Endodermal cell (in vitro differentiated cells): ENCODE measurements at regions not wholly inside any gene's neighbourhood (a gene's known extent, or its start where the extent isn't known, plus 50 kb on each side); places are given as distances from the start of the nearest gene placed in this dataset.

ENCODE experiments used
- DNase-seq: peaks from one replicate; pipeline ENCODE4 v3.0.0-alpha.2; 2017
- H3K27ac ChIP-seq: 2 replicates; pipeline ENCODE4 v1.5.1; 2013; ENCODE audit warnings: mild to moderate bottlenecking, low read depth, low read length, moderate library complexity
- H3K27me3 ChIP-seq: 2 replicates; pipeline ENCODE4 v1.6.1; 2013; ENCODE audit warnings: mild to moderate bottlenecking, low read length, moderate library complexity; ENCODE audit not compliant: insufficient read depth, control insufficient read depth, poor library complexity, severe bottlenecking
- H3K36me3 ChIP-seq: 2 replicates; pipeline ENCODE4 v1.7.0; 2013; ENCODE audit warnings: mild to moderate bottlenecking, low read length, moderate library complexity; ENCODE audit not compliant: control insufficient read depth, insufficient read depth
- H3K4me1 ChIP-seq: one replicate; pipeline ENCODE4 v1.7.0; 2013; ENCODE audit warnings: low read length; ENCODE audit not compliant: control insufficient read depth, insufficient read depth
- H3K4me3 ChIP-seq: 2 replicates; pipeline ENCODE4 v1.5.1; 2013; ENCODE audit warnings: mild to moderate bottlenecking, low read length, moderate library complexity
- H3K9ac ChIP-seq: 2 replicates; pipeline ENCODE4 v1.6.1; 2013; ENCODE audit warnings: mild to moderate bottlenecking, low read length, moderate library complexity; ENCODE audit not compliant: poor library complexity, severe bottlenecking; ENCODE audit errors: extremely low read depth
- H3K9me3 ChIP-seq: 2 replicates; pipeline ENCODE4 v1.6.1; 2013; ENCODE audit warnings: mild to moderate bottlenecking, low read length, moderate library complexity; ENCODE audit not compliant: control insufficient read depth
- H3K27ac Mint-ChIP-seq: 2 replicates; pipeline ENCODE4 v1.8.0; 2020; ENCODE audit warnings: mixed read lengths
- H3K27me3 Mint-ChIP-seq: 2 replicates; pipeline ENCODE4 v1.8.0; 2021; ENCODE audit warnings: mild to moderate bottlenecking, mixed read lengths; ENCODE audit not compliant: insufficient read depth
- H3K36me3 Mint-ChIP-seq: 2 replicates; pipeline ENCODE4 v1.8.0; 2020; ENCODE audit warnings: low read depth, mixed read lengths
- H3K4me1 Mint-ChIP-seq: 2 replicates; pipeline ENCODE4 v1.8.0; 2020; ENCODE audit warnings: mixed read lengths
- H3K4me3 Mint-ChIP-seq: 2 replicates; pipeline ENCODE4 v1.8.0; 2020; ENCODE audit warnings: mild to moderate bottlenecking, moderate library complexity, mixed read lengths
- H3K9me3 Mint-ChIP-seq: 2 replicates; pipeline ENCODE4 v1.8.0; 2020; ENCODE audit warnings: mild to moderate bottlenecking, mixed read lengths
- WGBS, 2 experiments: methylation state at CpG; one replicate each; pipeline versions ENCODE4 v1.1.5 to v1.1.7; 2013; ENCODE audit warnings: missing lambda C conversion rate in 2 of 2, mixed read lengths in 1 of 2; ENCODE audit not compliant: insufficient coverage in 1 of 2, insufficient read length in 1 of 2; 5-methylcytosine and 5-hydroxymethylcytosine counted together
- TF ChIP-seq, protein P1 (sequence below): fragments of 200-600 bp; sonication (generic); conservative IDR thresholded peaks from 2 replicates; pipeline ENCODE4 v1.5.0; 2021; ENCODE audit warnings: antibody characterized with exemption, mild to moderate bottlenecking

- Histone ChIP-seq H3K27ac (no peak overlapping the region), H3K36me3 (no peaks in the 10 kb centered on the region), H3K27me3 (no peaks in the 10 kb centered on the region), H3K9me3 (no peaks in the 10 kb centered on the region), H3K4me3 (no peak overlapping the region), H3K4me1 (no peaks in the 10 kb centered on the region), H3K9ac (no peak overlapping the region)
- TF ChIP-seq, protein P1, sequence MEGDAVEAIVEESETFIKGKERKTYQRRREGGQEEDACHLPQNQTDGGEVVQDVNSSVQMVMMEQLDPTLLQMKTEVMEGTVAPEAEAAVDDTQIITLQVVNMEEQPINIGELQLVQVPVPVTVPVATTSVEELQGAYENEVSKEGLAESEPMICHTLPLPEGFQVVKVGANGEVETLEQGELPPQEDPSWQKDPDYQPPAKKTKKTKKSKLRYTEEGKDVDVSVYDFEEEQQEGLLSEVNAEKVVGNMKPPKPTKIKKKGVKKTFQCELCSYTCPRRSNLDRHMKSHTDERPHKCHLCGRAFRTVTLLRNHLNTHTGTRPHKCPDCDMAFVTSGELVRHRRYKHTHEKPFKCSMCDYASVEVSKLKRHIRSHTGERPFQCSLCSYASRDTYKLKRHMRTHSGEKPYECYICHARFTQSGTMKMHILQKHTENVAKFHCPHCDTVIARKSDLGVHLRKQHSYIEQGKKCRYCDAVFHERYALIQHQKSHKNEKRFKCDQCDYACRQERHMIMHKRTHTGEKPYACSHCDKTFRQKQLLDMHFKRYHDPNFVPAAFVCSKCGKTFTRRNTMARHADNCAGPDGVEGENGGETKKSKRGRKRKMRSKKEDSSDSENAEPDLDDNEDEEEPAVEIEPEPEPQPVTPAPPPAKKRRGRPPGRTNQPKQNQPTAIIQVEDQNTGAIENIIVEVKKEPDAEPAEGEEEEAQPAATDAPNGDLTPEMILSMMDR: no peak
- 80 to 84% methylated on average over 1 of the region's 1 CpG for WGBS, 2 experiments
- Mint-ChIP-seq H3K9me3 (no peaks in the 10 kb centered on the region), H3K4me3 (no peak overlapping the region), H3K27ac (no peak overlapping the region), H3K4me1 (no peaks in the 10 kb centered on the region), H3K36me3 (no peaks in the 10 kb centered on the region), H3K27me3 (no peaks in the 10 kb centered on the region)
- DNase-seq: peak; percentile 12
These were observed 85.6 kb upstream of the HAAO start for GRCh38 chr2:42877936-42878335.

GRCh38 chr2:42877511-42877910 lies 85.1 kb upstream of the HAAO start:
- 93 to 100% methylated on average over 3 of the region's 3 CpGs for WGBS, 2 experiments
- H3K9me3 Mint-ChIP-seq: no peaks in the 10 kb centered on the region
- no peak overlapping the region for H3K9ac ChIP-seq
- H3K27ac ChIP-seq: no peak overlapping the region
- H3K9me3 ChIP-seq: no peaks in the 10 kb centered on the region
- no peak overlapping the region for H3K4me3 ChIP-seq
- TF ChIP-seq, protein P1: no peak
- H3K36me3 ChIP-seq: no peaks in the 10 kb centered on the region
- no peak overlapping the region for H3K27ac Mint-ChIP-seq
- H3K4me3 Mint-ChIP-seq: no peak overlapping the region
- DNase-seq: peak; percentile 2
- no peaks in the 10 kb centered on the region for H3K27me3 Mint-ChIP-seq
- no peaks in the 10 kb centered on the region for H3K4me1 Mint-ChIP-seq
- no peaks in the 10 kb centered on the region for H3K27me3 ChIP-seq
- H3K36me3 Mint-ChIP-seq: no peaks in the 10 kb centered on the region
- no peaks in the 10 kb centered on the region for H3K4me1 ChIP-seq

DNA sequence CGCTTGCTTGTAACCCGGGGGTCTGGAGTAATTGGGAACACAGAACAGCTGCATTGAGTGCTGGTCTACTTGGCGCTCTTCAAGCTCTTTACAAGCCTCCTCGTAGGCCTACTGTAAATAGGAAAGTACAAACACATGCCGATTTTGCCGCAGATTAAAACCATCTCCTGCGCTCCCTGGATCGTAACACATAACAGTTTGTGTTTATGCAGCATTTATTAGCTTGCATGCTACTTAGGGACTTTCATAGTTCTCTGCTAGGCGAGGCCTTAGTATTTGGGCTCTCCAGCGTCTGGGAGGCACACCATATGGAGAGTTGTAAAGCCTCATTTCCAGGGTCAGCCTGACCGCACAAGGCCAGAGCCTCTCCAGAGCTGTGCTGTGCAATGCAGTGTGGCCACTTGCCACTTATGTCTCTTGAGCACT lies 84.0 kb upstream of the HAAO start:
- Mint-ChIP-seq H3K27ac (no peak overlapping the region), H3K4me1 (no peaks in the 10 kb centered on the region), H3K36me3 (no peaks in the 10 kb centered on the region), H3K27me3 (no peaks in the 10 kb centered on the region), H3K9me3 (no peaks in the 10 kb centered on the region), H3K4me3 (no peak overlapping the region)
- TF ChIP-seq, protein P1: no peak
- H3K4me3 ChIP-seq: no peak overlapping the region
- no peaks in the 10 kb centered on the region for H3K27me3 ChIP-seq
- H3K4me1 ChIP-seq: no peaks in the 10 kb centered on the region
- no peak overlapping the region for H3K27ac ChIP-seq
- H3K9ac ChIP-seq: no peak overlapping the region
- WGBS, 2 experiments: 89 to 92% methylated on average over 11 of the region's 11 CpGs
- peak; percentile 10 for DNase-seq
- no peaks in the 10 kb centered on the region for H3K9me3 ChIP-seq
- H3K36me3 ChIP-seq: no peaks in the 10 kb centered on the region
